Posterior cingulate gyrus (tissue), 11 donors: ENCODE measurements at regions not wholly inside any gene's neighbourhood (a gene's known extent, or its start where the extent isn't known, plus 50 kb on each side); places are given as distances from the start of the nearest gene placed in this dataset.
A peak's percentile ranks its signal among the peaks of the same experiment; 100 is the strongest.

Experiments used
- DNase-seq, 10 donors: peaks; one replicate each; pipeline versions ENCODE4 v3.0.0 to v3.0.0-alpha.2; 2020 to 2021; ENCODE audit warnings: mixed read lengths in 3 of 10
- intact Hi-C: fragments of 100-400 bp; cut with DNase I; formaldehyde crosslinking; loops from one replicate; pipeline ENCODE4 v1.15.1; 2023

GRCh38 chr5:40017135-40017534 is 592.4 kb upstream of the DAB2 start:
- DNase-seq, result no peak
- intact Hi-C loops, result no loop called here

- DNase-seq, result no peak
- intact Hi-C loops, result no loop called here
Observed at GRCh38 chr5:40010436-40010835, 585.7 kb upstream of the DAB2 start.

DNA sequence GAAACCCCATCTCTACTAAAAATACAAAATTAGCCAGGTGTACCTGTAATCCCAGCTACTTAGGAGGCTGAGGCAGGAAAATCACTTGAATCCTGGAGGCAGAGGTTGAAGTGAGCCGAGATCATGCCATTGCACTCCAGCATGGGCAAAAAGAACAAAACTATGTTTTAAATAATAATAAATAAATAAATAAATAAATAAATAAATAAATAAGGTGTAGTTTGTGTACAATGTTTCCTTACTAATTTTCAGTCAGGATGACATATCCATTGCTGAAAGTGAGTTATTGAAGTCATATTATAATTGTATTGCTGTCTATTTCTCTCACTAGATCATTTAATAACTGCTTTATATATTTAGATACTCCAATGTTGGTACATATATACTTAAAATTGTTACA is 581.5 kb upstream of the DAB2 start:
- DNase-seq, result no peak
- intact Hi-C loops, result no loop called here

GRCh38 chr5:40001796-40002195 is 577.0 kb upstream of the DAB2 start:
- intact Hi-C loops, result no loop called here

GRCh38 chr5:39998518-39998917 is 573.7 kb upstream of the DAB2 start:
- DNase-seq, result no peak
- intact Hi-C loops, result no loop called here

More at GRCh38 chr5:40001796-40002195, 577.0 kb upstream of the DAB2 start:
- no peak for DNase-seq

DNA sequence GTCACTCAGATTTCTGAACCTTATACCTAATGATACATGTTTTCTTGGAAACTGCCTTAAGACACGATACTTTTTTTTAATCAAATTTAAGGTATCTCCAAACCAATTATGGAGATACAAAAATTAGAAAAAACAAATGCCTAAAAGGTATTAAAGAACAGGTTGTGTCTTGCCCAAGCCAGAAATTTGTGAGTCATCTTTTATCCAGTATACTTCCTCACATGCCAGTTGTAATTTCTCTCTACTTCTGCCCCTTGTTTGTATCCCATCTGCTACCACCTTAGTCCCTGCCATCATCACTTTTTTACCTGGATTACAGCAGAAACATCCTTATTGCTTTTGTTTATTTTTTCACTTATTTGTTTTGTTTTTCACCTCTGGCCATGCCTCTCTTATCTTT is 571.2 kb upstream of the DAB2 start:
- intact Hi-C loops, result no loop called here
- DNase-seq, result no peak

DNA sequence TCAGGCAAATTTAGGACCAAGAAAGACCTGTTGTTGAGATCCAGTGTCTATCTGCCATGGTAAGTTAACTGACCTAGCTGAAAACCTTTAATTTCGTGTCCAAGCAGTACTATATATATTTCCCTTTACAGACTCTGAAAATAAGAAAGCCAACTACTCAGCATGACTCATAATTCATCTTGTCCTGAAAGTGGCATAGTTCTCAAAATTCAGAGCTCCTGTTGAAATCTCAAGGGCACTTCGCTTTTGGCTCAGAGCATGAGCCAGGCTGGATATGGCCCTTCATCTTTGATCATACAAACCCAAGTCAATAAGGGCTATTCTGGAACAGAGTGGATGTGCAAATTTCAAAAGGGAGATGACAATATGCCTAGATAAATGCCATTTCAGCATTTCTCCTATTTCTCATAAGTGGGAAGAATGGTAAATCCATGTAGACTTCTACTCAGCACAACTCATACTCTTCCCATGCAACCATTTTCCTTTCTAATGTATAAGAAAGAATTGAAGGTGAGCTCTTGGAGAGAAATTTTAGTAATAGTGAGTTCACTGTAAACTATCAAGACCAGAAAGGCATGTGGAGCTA is 567.9 kb upstream of the DAB2 start:
- intact Hi-C loops, result no loop called here
- no peak for DNase-seq

DNA sequence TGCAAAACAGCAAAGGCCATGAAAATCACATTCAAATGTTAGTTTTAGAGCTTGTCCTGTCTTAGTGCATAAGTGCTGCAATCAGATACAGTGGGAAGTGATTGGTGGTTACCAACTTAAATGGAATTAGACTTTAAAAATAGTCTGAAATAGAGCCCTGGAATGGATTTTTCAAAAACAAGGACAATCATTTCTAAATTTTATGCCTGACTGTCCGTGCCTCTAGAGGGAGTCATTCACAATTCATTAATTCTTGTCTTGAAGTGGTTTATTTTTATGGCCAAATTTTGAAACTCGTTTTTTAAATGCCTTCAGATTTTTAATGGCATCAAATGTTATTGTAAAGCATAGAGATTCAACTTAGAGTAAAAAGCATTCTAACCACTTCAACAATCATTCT is 561.8 kb upstream of the DAB2 start:
- intact Hi-C loops, result no loop called here
- no peak for DNase-seq

DNA sequence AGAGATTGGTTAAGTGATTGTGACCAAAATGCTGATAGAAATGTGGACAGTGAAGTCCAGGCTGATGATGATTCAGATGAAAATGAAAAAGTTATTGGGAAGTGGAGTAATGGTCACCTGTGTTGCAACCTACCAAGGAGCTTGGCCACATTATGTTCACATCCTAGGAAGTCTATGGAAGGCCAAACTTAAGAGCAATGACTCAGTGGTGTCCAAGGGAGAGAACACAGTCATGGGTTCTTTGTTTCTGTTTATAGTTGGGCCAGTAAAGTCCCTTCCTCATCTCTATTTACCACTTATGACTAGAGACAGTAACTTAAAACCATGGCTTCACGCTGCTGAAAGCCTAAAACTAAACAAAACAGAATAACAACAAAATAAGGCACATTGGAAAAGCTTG is 555.3 kb upstream of the DAB2 start:
- intact Hi-C loops, result no loop called here
- DNase-seq, result no peak

- intact Hi-C loops, result no loop called here
- DNase-seq, result no peak
Observed at GRCh38 chr5:39977066-39977655, 552.4 kb upstream of the DAB2 start.

DNA sequence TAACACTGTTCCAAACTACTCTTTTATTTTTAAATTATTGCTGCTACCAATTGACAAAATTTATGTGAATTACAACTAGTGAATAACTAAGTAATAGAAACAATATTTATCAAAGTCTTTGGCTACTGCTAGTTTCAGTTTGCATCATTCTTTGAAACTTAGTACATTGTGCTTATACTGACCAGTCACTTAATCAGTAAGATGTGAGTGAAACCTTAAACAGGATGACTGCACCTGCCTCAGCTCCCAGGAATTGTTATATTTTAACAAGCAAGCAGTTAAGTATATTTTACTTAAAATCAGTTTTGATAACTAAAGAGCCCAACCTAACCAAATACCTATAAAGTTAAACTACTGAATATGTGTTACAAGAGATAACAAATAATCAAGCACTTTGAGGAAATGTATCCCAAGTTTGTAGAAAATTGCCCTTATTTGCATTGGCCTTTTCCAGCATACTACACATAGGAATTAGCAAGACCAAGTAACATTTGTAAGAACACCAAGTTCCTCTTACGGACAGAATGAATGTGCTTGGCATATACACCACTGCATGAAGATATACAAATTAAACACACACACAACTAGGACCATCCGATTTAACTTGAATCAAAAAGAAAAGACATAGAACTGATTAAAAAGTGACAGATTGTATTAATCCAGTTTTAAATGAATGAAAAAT is 545.5 kb upstream of the DAB2 start:
- intact Hi-C loops, result no loop called here
- no peak for DNase-seq

GRCh38 chr5:39968381-39968780 is 543.6 kb upstream of the DAB2 start:
- no peak for DNase-seq

DNA sequence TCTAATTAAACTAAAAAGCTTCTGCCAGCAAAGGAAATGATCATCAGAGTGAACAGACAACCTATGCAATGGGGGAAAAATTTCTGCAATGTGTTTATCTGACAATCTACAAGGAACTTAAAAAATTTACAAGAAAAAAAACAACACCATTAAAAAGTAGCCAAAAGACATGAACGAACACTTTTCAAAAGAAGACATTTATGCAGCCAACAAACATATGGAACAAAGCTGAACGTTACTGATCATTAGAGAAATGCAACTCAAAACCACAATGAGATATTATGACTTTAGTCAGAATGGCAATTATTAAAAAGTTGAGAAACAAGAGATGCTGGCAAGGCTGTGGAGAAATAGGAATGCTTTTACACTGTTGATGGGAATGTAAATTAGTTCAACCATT is 530.4 kb upstream of the DAB2 start:
- DNase-seq, result no peak
- intact Hi-C loops, result no loop called here

More at GRCh38 chr5:39968381-39968780, 543.6 kb upstream of the DAB2 start:
- intact Hi-C loops, result no loop called here

DNA sequence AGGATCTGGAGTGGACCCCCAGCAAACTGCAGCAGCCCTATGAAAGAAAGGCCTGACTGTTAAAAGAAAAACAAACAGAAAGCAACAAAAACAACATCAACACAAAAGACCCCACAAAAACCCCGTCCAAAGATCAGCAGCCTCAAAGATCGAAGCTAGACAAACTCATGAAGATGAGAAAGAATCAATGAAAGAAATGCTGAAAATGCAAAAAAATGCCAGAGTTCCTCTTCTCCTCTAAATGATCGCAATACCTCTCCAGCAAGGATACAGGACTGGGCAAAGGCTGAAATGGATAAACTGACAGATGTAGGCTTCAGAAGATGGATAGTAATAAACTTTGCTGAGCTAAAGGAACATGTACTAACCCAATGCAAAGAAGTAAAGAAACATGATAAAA is 526.3 kb upstream of the DAB2 start:
- DNase-seq, result no peak
- intact Hi-C loops, result no loop called here

GRCh38 chr5:39948867-39949468 is 524.2 kb upstream of the DAB2 start:
- DNase-seq, result peak in 3 of 10 donors; percentile 8 to 34 (median 16)
- intact Hi-C loops, result loop anchor here (1.0 to 5.0 kb wide), 2 partner anchors 739 to 788 kb away; no protein-coding TSS in a partner anchor

DNA sequence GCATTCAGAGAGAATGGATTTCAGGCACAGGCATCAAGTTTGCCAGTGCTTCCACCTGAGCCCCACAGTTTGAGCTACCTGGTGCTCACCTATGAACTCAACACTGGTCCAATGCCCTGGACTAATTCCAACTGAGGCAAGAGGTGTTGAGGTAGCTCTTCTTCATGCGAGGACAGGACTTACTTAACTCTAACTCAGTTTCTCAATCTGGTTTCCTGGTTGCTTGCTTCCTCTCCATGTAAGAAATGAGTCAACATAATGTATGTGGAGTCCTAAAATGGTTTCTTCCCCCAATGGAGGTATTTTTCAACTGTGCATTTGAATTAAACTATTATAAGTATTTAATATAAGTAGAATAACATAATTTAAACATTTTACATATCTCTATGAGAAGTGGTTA is 523.6 kb upstream of the DAB2 start:
- DNase-seq, result no peak
- intact Hi-C loops, result loop anchor here (5.0 kb wide), 1 partner anchor 789 kb away; no protein-coding TSS in a partner anchor

- no peak for DNase-seq
- intact Hi-C loops, result loop anchor here (5.0 kb wide), 1 partner anchor 790 kb away; no protein-coding TSS in a partner anchor
Observed at GRCh38 chr5:39947657-39948056, 522.9 kb upstream of the DAB2 start.

DNA sequence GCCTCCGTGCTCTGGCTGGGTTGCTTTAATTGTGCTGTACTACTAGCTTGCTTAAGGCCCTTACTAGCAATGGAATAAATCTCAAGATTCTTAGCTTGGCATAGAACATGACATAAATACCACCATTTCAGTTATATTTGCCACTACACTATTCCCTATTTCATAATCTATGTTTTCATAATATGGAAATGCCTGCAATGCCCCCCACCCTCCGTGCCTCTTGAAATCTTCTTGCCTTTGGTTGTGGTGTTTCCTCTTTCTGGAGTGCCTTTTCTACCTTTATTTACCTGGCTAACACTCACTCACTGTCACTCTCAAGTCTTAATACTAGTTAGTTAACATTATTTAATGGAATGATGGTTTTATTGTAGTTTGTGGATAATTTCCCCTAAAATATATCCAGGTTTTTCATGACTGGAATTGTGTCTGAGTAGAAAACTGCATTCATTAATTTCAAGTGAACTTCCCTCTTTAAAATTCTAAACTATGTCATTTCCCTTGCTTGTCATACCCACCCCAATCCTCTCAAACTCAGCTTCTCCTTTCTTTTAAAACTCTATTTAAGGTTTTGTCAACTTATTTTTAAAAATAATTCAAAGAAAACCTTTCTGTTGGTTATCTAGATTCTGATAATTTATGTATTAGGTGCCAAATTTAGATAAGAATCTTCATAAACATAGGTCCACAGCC is 521.7 kb upstream of the DAB2 start:
- intact Hi-C loops, result loop anchor here (5.0 kb wide), 1 partner anchor 791 kb away; no protein-coding TSS in a partner anchor
- no peak for DNase-seq

DNA sequence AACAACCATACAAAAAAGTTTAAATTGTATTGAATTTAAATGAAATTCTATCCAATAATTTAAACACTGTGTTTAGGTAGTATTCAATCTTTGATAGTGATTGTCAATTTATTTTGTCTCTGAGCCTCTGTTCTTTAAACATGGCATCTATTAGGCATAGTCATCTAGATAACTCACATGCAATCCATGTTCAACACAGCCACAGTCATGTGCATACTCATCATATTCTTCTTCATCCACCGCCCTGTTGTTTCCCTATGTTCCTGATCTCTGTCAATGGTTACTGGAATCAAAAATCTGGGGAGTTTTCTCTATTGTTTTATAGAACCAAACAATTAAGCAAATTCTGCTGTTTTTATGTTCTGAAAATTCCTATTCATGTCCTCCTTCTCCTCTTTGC is 521.1 kb upstream of the DAB2 start:
- intact Hi-C loops, result loop anchor here (5.0 kb wide), 1 partner anchor 791 kb away; no protein-coding TSS in a partner anchor

DNA sequence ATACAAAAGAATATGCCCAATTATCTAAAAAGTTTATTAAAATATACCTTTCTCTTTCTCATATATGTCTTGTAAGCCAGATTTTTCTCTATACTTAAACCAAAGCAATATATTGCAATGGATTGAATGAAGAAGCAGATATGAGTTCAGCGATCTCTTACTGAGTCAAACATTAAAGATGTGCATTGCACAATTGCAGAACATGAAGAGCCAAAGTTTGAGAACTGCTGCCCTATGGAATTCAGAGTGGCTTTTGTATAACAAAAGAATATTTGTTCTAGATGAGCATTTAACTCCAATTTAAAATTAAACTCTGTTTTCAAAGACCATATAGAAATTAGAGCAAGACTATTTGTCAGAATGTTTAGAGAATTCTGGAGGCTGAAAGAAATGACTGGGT is 519.0 kb upstream of the DAB2 start:
- intact Hi-C loops, result no loop called here
- no peak for DNase-seq

More for the DNA sequence above, 521.1 kb upstream of the DAB2 start:
- no peak for DNase-seq

DNA sequence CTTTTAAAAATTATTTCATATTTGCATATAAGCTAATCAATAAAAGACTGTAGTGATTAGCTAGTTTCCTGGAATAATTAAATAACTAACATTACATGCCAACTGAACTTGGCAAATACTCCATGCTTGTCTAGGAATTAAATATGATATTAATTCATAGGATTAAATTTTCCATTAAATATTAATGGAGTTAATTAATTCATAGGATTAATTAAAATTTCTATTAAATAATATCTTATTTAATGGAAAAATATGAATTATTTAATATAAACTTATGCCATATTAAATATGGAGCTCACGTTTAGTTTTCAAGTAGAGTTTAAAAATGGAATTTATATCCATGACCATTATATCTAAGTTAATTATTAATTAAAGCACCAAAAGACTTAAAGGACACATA is 517.8 kb upstream of the DAB2 start:
- no peak for DNase-seq
- intact Hi-C loops, result no loop called here
